Kidney glomerular epithelial cell (primary cell): ENCODE measurements at regions not wholly inside any gene's neighbourhood (a gene's known extent, or its start where the extent isn't known, plus 50 kb on each side); places are given as distances from the start of the nearest gene placed in this dataset.
"Not testable (repeated sequence)": the region's sequence is repeated elsewhere in the genome, so short reads cannot be mapped to it uniquely, and the experiment has no call there.

Experiments
- DNase-seq: peaks from one replicate; lab custom pipeline; 2025; lab: John Stamatoyannopoulos, UW

DNA sequence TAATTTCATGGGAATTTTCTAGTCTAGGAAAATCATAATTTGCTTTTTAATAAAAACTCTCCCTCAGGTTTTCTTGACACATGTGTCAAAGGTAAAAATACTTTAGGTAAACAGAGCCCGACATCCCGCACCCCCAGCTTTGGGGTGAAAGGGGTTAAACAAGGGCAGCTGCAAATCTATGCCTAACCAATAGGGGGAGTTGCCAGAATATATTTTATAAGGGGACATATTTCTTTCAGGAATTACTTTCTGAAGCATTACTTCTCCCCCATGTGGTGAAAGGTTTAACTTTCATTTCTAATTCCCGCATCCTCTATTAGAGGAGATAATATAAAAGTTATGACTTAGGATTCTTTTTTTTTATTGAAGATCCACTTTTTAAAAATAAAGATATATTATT lies 53.9 kb upstream of the HEPH start:
- DNase-seq: peak; percentile 0

DNA sequence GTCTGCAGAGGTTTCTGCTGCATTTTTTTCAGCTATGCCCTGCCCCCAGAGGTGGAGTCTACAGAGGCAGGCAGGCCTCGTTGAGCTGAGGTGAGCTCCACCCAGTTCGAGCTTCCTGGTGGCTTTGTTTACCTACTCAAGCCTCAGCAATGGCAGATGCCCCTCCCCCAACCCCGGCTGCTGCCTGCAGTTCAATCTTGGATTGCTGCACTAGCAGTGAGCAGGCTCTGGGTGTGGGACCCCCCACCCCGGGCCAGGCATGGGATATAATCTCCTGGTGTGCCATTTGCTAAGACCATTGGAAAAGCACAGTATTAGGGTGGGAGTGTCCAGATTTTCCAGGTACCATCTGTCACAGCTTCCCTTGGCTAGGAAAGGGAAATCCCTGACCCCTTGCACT lies 56.2 kb upstream of the HEPH start:
- DNase-seq: not testable (repeated sequence)

DNA sequence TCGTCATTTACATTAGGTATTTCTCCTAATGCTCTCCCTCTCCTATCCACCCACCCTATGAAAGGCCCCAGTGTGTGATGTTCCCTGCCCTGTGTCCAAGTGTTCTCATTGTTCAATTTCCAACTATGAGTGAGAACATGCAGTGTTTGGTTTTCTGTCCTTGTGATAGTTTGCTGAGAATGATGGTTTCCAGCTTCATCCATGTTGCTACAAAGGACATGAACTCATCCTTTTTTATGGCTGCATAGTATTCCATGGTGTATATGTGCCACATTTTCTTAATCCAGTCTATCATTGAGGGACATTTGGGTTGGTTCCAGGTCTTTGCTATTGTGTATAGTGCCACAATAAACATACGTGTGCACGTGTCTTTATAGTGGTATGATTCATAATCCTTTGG lies 61.6 kb upstream of the HEPH start:
- not testable (repeated sequence) for DNase-seq

DNA sequence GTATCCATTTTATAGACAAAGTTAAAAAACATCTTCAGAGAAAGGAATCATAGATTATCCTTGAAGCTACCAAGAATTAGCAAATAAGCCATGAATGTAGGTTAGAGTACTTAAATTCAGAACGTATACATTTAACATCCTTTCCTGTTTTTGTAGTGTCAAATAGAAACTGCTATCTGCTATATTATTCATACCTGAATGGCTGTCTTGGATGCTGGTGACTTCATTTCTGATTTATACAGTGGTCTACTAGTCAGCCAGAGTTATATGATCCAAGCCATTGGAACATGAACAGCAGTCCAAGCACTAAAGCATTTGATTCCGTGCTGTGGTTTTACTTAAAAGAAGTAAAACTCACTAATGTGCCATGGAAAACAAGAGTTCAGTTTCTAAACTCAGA lies 58.3 kb upstream of the VSIG4 start:
- no peak for DNase-seq

DNA sequence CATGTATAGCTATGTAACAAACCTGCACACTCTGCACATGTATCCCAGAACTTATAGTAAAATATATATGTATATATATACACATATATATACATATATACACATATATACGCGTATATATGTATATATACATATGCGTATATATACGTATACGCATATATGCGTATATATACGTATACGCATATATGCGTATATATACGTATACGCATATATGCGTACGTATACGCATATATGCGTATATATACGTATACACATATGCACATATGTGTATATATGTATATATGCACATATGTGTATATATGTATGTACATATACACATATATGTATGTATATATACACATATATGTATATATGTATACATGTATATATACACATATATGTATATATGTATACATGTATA lies 57.1 kb upstream of the VSIG4 start:
- DNase-seq: not testable (repeated sequence)

DNA sequence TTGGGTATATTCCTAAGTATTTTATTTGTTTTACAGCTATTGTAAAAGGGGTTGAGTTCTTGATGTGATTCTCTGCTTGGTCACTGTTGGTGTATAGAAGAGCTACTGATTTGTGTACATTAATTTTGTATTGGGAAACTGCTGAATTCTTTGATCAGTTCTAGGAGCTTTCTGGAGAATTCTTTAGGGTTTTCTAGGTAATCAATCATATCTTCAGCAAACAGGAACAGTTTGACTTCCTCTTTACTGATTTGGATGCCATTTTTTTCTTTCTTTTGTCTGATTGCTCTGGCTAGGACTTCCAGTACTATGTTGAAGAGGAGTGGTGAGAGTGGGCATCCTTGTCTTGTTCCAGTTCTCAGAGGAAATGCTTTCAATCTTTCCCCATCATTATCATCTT lies 50.1 kb upstream of the VSIG4 start:
- DNase-seq: not testable (repeated sequence)
